HG02885 (cell line): ENCODE measurements at regions not wholly inside any gene's neighbourhood (a gene's known extent, or its start where the extent isn't known, plus 50 kb on each side); places are given as distances from the start of the nearest gene placed in this dataset.
"Not testable (repeated sequence)": the region's sequence is repeated elsewhere in the genome, so short reads cannot be mapped to it uniquely, and the experiment has no call there.

Experiments
- ATAC-seq: cut with Tn5 transposase; IDR thresholded peaks from one replicate; pipeline ENCODE4 v1.9.1; 2021; ENCODE audit warnings: mild to moderate bottlenecking; ENCODE audit not compliant: unreplicated experiment, poor library complexity

GRCh38 chr5:156053056-156053455 lies 273.9 kb upstream of the SGCD start:
- ATAC-seq = no peak

DNA sequence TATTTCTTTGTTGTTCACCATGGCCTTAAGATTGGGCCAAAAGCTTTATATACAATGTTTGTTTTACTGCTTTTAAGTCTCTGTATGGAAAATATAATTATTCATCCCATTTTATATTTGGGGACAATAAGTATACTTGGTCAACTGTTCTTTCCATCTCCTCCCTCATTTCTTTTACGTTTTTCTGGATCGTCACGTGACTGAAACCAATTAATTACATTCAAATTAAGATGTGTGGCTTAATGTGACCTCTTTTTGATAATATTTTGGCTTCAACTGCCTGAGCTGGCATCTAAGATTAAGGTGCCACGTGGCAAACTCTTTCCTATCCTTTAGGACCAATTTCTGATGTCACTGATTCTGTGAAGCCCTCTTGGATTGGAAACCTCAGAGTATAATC lies 250.1 kb upstream of the SGCD start:
- no peak for ATAC-seq

DNA sequence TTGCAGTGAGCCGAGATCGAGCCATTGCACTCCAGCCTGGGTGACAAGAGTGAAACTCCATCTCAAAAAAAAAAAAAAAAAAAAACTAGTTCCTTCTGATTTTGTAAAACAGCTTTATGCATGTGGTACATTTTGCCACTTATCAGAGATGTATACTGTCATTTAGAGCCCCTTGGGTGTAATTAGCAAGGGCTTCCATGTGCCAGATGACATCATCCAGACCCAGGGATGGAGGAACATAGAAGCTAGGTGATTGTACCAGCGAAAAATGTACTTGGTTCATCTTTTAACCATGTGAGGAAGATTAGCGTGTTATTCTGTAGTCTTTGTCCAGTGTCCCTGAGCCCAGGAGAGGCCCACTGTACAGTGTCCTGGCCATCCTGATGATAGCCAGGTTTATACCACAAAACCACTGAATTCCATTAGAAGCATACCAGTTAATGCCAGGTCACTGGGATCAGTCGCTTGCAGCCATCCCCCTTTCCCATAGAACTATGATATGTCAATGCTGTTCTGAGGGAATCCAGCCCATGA lies 239.3 kb upstream of the SGCD start:
- no peak for ATAC-seq

GRCh38 chr5:156089955-156090940 lies 236.7 kb upstream of the SGCD start:
- ATAC-seq = not testable (repeated sequence)

DNA sequence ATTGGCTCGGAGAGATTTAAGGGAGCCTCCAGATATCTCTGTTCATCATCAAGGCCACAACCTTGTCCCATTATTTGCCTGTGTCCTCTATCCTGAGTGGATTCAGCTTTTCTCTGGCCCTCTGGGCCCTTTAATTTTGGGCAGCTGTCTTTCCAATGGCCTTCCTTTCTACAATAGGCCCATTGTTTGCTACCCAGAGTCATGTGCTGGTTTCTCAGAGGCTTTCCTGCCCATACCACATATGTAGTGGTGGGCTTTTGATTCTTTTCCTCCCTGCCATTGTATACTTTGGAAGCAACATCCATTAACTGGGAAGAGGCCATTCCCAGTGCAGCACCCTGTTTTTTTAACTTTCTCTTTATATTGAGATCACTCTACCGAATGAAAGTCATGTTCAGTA lies 233.9 kb upstream of the SGCD start:
- no peak for ATAC-seq

- no peak for ATAC-seq
Observed at GRCh38 chr5:156094001-156094400, 233.0 kb upstream of the SGCD start.

- no peak for ATAC-seq
Observed at GRCh38 chr5:156095709-156096241, 231.2 kb upstream of the SGCD start.

GRCh38 chr5:156096259-156096658 lies 230.7 kb upstream of the SGCD start:
- ATAC-seq = no peak

GRCh38 chr5:156103155-156103885 lies 223.6 kb upstream of the SGCD start:
- no peak for ATAC-seq

- no peak for ATAC-seq
Observed at GRCh38 chr5:156109317-156110023, 217.5 kb upstream of the SGCD start.

DNA sequence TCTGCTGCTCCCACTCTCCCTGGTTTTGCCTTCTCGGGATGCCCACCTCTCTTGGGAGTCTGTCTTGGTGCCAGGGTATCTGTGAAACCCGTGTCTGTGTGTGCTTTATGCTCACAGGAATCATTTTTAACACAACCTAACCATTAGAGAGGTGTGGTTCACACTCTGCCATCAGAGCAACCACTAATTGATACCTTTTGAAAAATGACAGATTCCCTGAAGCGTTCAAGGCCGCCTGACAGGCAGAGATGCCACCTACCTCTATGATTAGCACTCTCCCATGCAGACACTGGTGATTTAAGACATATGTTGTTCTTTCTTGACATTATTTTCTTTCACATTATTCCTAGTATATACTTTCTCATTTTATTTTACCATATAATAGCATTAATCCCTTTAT lies 207.3 kb upstream of the SGCD start:
- no peak for ATAC-seq

- ATAC-seq = no peak
Observed at GRCh38 chr5:156120777-156121176, 206.2 kb upstream of the SGCD start.

GRCh38 chr5:156121234-156121633 lies 205.7 kb upstream of the SGCD start:
- ATAC-seq = no peak

GRCh38 chr5:156121882-156122281 lies 205.1 kb upstream of the SGCD start:
- no peak for ATAC-seq

DNA sequence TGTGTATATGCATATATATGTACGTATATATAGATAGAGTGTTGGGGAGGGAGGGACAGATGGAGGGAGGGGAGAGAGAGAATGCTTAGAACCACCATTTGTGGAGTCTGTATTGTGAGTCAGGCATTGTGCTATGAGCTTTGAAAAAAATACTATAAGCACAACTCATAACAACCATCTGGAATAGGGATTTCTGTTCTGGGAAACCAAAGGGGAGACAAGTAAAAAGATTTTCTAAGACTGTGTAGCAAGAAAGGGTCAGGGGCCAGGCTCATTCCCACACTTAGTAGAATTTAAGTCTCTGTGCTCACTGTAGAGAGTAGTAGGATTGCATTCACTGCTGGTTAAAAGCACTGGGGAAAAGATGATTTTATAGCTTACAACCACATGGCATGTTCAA lies 202.3 kb upstream of the SGCD start:
- no peak for ATAC-seq

GRCh38 chr5:156125118-156125517 lies 201.8 kb upstream of the SGCD start:
- ATAC-seq = no peak

DNA sequence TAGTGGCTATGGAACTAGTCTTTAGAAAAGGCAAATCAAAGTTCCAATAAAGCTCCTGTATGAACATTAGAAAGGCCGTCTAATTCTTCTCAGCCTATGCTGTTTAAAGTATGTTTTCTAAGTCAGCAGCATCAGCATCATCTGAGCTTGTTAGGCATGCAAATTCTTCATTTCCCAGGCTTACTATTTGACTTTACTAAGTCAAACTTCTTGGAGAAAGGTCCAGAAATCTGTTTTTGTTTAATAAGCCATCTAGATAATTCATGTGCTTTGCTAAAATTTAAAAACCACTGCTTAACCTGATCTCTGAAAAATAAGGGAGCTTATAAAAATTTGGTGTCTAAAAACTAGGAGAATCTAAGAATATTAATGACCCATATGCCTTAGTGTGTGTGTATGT lies 200.2 kb upstream of the SGCD start:
- ATAC-seq = no peak

DNA sequence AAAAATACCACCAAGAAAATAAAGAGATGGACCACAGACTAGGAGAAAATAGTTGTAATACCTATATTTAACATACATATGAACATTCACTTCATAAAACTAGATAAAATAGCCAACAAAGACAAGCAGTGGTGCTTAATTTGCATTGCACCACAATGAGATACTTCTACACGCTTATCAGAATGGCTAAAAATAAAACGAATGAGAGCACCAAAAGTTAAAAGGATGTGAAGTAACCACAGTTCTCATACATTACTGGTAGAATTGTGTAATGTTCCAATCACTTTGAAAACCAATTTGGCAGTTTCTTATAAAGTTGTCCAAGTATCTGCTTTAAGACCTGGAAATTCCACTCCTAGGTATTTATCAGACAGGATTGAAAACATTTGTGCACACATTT lies 198.9 kb upstream of the SGCD start:
- ATAC-seq = peak; percentile 97

GRCh38 chr5:156134216-156134615 lies 192.7 kb upstream of the SGCD start:
- ATAC-seq = no peak

- no peak for ATAC-seq
Observed at GRCh38 chr5:156135531-156135930, 191.4 kb upstream of the SGCD start.
